GM21619 (cell line): ENCODE measurements at regions not wholly inside any gene's neighbourhood (a gene's known extent, or its start where the extent isn't known, plus 50 kb on each side); places are given as distances from the start of the nearest gene placed in this dataset.

Experiments used
- ATAC-seq: cut with Tn5 transposase; IDR thresholded peaks from one replicate; pipeline ENCODE4 v1.9.1; 2021; ENCODE audit not compliant: unreplicated experiment

DNA sequence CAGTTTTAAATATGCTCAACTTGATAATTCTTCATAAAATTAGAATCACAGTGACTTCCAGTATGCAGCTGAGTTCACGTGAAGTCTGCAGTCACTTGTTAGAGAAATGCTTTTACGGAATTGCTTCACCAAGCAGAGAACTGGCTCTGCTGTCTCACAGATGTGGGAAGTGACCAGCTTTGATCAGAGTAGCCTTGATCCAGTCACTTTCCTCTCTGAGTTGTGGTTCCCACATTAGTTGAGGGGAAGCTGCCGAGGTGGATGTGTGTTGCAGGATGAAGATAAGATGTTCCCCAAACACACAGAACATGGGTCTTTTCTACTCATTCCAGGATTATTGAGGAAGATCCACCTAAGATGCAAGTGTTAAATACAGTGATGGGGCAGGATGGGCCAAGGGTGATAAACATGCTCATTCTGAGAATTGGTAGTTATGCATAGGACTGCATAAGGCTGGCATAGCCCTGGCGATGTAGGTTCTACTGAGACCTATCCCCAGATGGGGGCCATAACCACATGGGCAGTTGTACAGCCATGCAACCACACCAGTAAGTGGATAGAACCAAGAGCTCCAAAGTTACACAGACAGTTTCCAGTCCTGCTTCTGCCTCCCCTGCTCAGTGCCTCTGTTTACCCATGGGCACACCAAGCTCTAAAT lies 168.9 kb upstream of the MAF start:
- ATAC-seq, result no peak

GRCh38 chr16:79768276-79768970 lies 167.9 kb upstream of the MAF start:
- ATAC-seq, result no peak

- ATAC-seq, result no peak
These were observed 167.1 kb upstream of the MAF start for GRCh38 chr16:79767421-79768275.

DNA sequence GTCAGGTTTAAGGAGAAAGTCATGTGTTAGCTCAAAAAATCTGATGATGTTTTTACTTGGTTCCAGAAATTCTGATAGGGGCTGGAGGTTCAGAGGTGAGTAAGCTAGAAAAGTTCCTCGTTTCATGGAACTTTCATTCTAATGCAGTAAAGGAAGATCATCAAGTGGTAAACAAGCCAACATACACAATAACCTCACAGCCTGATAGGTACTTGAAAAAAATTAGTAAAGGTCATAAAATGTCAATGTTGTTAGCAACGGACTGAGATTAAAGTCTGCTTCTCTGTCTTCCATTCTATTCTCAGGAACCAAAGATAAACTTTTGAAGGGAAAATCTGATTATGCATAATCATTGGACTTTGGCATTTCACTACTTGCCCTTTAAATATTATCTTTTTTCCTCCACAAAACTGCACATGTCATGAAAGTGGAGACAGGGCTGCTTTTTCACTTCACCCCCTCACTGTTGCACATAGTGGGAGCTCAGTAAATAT lies 165.4 kb upstream of the MAF start:
- no peak for ATAC-seq

- ATAC-seq, result no peak
These were observed 164.9 kb upstream of the MAF start for GRCh38 chr16:79765431-79765830.

DNA sequence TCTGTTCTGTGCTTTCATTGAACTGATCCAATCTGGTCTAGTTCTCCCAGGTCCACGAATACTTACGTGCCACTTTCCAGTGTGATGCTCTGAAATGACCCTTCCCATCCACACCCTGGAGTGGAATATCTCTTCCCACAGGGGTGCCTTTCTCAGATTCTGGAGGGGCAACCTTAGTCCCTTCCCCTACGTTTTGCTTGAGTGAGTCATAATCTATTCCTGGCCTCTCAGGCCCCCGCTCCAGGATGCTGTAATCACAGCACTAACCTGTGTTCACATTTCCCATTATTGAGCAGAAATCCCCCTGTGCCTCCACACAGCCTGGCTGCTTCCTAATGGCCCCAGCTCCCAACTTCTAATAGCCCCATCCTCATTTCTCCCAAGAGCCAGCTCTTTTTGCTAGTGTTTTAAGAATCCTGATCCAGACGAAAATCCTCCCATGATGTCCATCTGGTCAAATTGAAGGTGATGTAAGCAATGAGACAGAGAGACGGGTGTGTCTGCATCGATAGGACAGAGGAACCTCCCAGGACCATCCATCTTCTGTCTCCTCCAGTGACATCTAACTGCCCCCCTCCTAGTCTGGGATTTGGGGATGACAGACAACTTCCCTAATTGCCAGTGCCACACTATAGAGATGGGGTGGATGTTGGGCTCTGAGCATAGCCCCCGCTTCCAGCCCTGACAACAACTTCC lies 164.0 kb upstream of the MAF start:
- ATAC-seq, result no peak

DNA sequence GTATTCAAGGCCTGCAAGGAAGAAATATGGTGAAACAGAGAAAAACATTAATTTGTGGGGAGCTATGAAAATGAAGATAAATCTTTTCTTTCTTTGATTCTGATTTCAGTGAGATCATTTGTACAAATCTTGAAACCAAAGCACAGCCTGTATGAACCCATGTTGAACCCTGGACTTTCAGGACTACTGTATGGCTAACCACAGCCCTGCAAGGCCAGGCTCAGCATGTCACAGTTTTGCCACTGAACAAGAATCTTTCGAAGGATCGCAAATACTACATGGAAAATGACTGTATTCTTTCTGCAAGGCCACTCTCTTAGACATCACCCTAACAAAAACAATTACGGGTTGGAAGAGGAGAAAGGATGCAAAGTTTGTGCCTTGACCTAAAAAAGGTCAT lies 161.7 kb upstream of the MAF start:
- ATAC-seq, result no peak

DNA sequence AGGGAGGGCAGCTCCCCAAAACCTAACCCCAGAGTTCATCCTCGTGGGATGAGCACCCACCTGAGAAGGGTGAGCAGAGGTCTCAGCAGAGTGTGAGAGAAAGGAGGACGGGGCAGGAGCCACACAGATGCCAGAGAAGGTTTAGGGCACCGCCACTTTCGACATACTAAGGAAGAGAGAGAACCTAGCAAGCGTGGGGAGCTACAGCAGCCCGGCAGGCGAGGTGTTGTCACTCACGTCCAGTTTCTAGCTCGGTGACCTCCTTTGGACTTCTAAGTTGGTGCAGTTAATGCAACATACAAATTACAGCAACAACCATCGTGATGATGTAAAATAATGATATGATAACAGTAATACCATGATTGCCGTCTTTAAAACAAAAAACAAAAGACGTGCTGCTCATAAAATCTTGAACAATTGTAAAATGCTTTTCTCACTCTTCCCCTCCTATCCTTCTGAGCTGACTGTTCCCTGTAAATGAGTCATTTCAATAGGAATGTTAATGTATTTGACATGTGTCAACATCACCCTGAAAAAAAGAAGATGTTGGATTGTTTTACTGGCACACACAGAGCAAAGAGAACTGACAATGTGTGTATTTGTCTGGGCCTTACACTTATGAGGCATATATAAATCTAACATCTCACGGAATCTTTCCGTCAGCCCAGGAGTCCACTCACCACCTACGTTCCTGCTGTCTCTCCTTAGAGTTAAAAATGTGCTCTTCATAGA lies 158.2 kb upstream of the MAF start:
- no peak for ATAC-seq

- ATAC-seq, result no peak
These were observed 157.4 kb upstream of the MAF start for GRCh38 chr16:79757968-79758367.

DNA sequence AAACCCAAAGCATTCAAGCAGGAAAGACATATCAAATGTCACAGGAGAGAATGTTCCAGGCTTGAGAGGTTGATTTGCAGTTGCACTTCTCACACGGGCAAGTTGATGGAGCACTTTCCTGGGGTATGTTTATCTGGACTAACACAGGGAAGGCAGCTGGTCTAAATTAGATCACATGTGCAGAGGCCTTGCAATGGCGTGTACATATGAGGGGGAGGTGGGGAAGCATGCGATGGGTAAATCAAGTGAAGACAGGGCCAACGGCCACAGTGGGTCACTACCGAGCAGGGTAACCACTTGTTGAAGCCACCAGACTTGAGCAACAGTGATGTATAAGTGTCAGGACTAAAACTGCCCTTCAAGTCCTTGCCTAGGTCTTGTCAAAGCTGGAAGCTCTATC lies 156.6 kb upstream of the MAF start:
- ATAC-seq, result no peak

GRCh38 chr16:79756571-79756970 lies 156.0 kb upstream of the MAF start:
- ATAC-seq, result no peak

- no peak for ATAC-seq
These were observed 154.0 kb upstream of the MAF start for GRCh38 chr16:79754501-79754900.

- ATAC-seq, result no peak
These were observed 153.5 kb upstream of the MAF start for GRCh38 chr16:79754081-79754480.

DNA sequence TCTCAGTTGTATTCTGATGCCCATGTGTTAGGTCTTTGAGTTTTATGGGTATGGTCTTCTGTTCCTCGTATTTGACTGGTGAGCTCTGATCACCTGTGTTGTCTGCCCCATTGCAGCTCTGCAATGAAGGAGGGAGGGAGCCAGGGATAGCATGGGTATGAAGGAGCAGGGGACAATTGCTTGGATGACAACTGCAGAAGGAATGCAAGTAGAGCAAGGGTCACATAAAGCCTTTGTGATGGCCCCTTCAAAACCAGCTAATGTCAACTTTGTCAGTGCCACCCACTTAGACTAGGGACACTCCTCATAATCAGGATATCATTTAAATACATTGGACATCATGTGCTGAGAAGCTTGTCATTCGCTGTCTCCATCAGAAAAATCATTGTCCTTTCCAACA lies 152.7 kb upstream of the MAF start:
- no peak for ATAC-seq

- ATAC-seq, result no peak
These were observed 151.9 kb upstream of the MAF start for GRCh38 chr16:79752396-79752795.

DNA sequence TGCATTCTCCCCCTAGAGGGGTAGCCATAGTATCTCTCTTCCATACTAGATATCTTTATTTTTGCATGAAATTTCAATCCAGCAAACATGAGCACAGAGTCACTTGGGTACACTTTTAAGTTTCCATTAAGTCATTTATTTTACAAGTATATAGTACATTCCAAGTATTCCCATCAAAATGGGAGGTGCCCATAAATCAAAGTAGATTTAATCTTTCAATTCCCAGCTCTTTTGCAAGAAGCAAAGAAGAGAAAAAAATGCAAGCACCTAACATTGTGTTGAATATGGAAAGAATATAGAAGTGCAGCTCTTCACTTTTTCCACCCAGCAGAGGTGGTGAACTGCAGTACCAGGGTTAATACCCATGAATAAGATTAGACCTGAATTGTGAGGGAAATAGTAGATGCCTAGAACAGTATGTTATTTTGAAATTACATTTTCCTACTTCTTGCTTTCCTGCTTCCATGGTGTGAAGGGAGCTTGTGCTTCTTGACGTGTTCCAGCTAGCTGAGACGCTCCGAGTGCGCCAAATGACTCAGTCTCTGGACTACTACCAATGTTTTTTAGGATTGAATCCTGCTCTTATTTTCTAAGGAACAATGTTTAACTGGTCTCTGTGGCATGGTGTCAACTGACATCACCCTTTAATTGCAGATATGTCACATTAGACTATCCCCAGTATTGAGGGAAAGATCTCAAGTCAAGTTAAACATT lies 151.1 kb upstream of the MAF start:
- no peak for ATAC-seq

GRCh38 chr16:79750311-79750710 lies 149.8 kb upstream of the MAF start:
- no peak for ATAC-seq

- ATAC-seq, result no peak
These were observed 148.1 kb upstream of the MAF start for GRCh38 chr16:79748629-79749028.

DNA sequence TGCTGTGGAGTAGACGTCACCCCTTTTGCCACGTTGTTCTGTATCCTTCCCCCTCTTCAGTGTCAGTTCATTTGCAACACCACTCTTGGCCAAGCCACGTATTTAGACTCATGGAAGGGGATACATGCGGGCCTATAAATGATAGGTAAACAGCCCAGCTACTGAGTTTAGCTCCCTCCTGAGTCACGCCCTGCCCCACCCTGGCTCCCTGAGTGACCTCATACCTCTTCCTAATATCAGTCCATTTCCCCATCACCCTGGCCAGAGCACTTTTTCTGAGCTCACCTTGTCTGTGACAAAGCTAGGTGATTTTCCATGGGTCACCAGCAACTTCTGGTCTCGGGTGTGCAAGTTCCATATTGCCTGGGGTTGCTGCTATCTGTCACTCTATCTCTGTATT lies 147.2 kb upstream of the MAF start:
- ATAC-seq, result no peak

GRCh38 chr16:79740252-79740651 lies 139.7 kb upstream of the MAF start:
- ATAC-seq, result no peak
